DMS53 treated with DMSO at 0.1 percent for 48 hours (cell line): ENCODE measurements at regions not wholly inside any gene's neighbourhood (a gene's known extent, or its start where the extent isn't known, plus 50 kb on each side); places are given as distances from the start of the nearest gene placed in this dataset.
"Not testable (repeated sequence)": the region's sequence is repeated elsewhere in the genome, so short reads cannot be mapped to it uniquely, and the experiment has no call there.

Source experiments
- DNase-seq: peaks from one replicate; lab custom pipeline; 2025; ENCODE audit not compliant: unreplicated experiment; lab: John Stamatoyannopoulos, UW

- not testable (repeated sequence) for DNase-seq
Observed at GRCh38 chr5:91285062-91285461, 98.1 kb downstream of the ARRDC3 start.

- DNase-seq = no peak
Observed at GRCh38 chr5:91283899-91284298, 99.2 kb downstream of the ARRDC3 start.

- no peak for DNase-seq
Observed at GRCh38 chr5:91283326-91283725, 99.8 kb downstream of the ARRDC3 start.

- no peak for DNase-seq
Observed at GRCh38 chr5:91282210-91282609, 100.9 kb downstream of the ARRDC3 start.

GRCh38 chr5:91281401-91281800 is 101.7 kb downstream of the ARRDC3 start:
- DNase-seq = no peak

GRCh38 chr5:91280362-91281269 is 102.5 kb downstream of the ARRDC3 start:
- peak; percentile 91 for DNase-seq

- no peak for DNase-seq
Observed at GRCh38 chr5:91277840-91278239, 105.3 kb downstream of the ARRDC3 start.

GRCh38 chr5:91277093-91277626 is 106.0 kb downstream of the ARRDC3 start:
- no peak for DNase-seq

- no peak for DNase-seq
Observed at GRCh38 chr5:91272858-91273257, 110.3 kb downstream of the ARRDC3 start.

- no peak for DNase-seq
Observed at GRCh38 chr5:91271999-91272398, 111.1 kb downstream of the ARRDC3 start.

- DNase-seq = no peak
Observed at GRCh38 chr5:91269198-91269597, 113.9 kb downstream of the ARRDC3 start.

GRCh38 chr5:91266184-91266705 is 116.9 kb downstream of the ARRDC3 start:
- peak; percentile 72 for DNase-seq

GRCh38 chr5:91264311-91265051 is 118.6 kb downstream of the ARRDC3 start:
- DNase-seq = no peak

GRCh38 chr5:91263898-91264297 is 119.2 kb downstream of the ARRDC3 start:
- no peak for DNase-seq

- DNase-seq = no peak
Observed at GRCh38 chr5:91257301-91257700, 125.8 kb downstream of the ARRDC3 start.

- DNase-seq = no peak
Observed at GRCh38 chr5:91256142-91256524, 127.0 kb downstream of the ARRDC3 start.

GRCh38 chr5:91255396-91256141 is 127.5 kb downstream of the ARRDC3 start:
- no peak for DNase-seq

- no peak for DNase-seq
Observed at GRCh38 chr5:91252916-91253315, 130.2 kb downstream of the ARRDC3 start.

GRCh38 chr5:91245871-91246270 is 137.2 kb downstream of the ARRDC3 start:
- DNase-seq = no peak

GRCh38 chr5:91245074-91245452 is 138.1 kb downstream of the ARRDC3 start:
- no peak for DNase-seq
